ENCODE measurements at regions not wholly inside any gene's neighbourhood (a gene's known extent, or its start where the extent isn't known, plus 50 kb on each side); places are given as distances from the start of the nearest gene placed in this dataset.

GRCh38 chr12:124425667-124426066 is 130.8 kb downstream of the RFLNA start:
- no peak for TF ChIP-seq POLR2A (IDR thresholded peaks at IDR 0.05; ENCODE audit: low read depth)
- TF ChIP-seq EP300 (IDR thresholded peaks at IDR 0.05): no peak
- no peak for TF ChIP-seq CTCF (IDR thresholded peaks at IDR 0.05)
- no peak for TF ChIP-seq POLR2AphosphoS5 (IDR thresholded peaks at IDR 0.05)
